HG03060 (cell line): ENCODE measurements at regions not wholly inside any gene's neighbourhood (a gene's known extent, or its start where the extent isn't known, plus 50 kb on each side); places are given as distances from the start of the nearest gene placed in this dataset.
"Not testable (repeated sequence)": the region's sequence is repeated elsewhere in the genome, so short reads cannot be mapped to it uniquely, and the experiment has no call there.

Experiments
- ATAC-seq: cut with Tn5 transposase; IDR thresholded peaks from one replicate; pipeline ENCODE4 v1.9.1; 2021; ENCODE audit warnings: low read depth, moderate number of reproducible peaks; ENCODE audit not compliant: unreplicated experiment

- ATAC-seq: no peak
These were observed 191.8 kb upstream of the CCNG1 start for GRCh38 chr5:163245584-163245983.

- no peak for ATAC-seq
These were observed 189.1 kb upstream of the CCNG1 start for GRCh38 chr5:163248333-163248732.

GRCh38 chr5:163248871-163249270, 188.5 kb upstream of the CCNG1 start:
- no peak for ATAC-seq

GRCh38 chr5:163252950-163253349, 184.4 kb upstream of the CCNG1 start:
- no peak for ATAC-seq

GRCh38 chr5:163259495-163259894, 177.9 kb upstream of the CCNG1 start:
- ATAC-seq: no peak

GRCh38 chr5:163260471-163260870, 176.9 kb upstream of the CCNG1 start:
- ATAC-seq: no peak

- ATAC-seq: no peak
These were observed 176.4 kb upstream of the CCNG1 start for GRCh38 chr5:163260961-163261360.

GRCh38 chr5:163261647-163262269, 175.6 kb upstream of the CCNG1 start:
- ATAC-seq: no peak

- ATAC-seq: not testable (repeated sequence)
These were observed 171.1 kb upstream of the CCNG1 start for GRCh38 chr5:163266249-163266648.

- no peak for ATAC-seq
These were observed 167.8 kb upstream of the CCNG1 start for GRCh38 chr5:163269624-163270023.

GRCh38 chr5:163276466-163276865, 160.9 kb upstream of the CCNG1 start:
- ATAC-seq: no peak

GRCh38 chr5:163280897-163281296, 156.5 kb upstream of the CCNG1 start:
- ATAC-seq: not testable (repeated sequence)

- ATAC-seq: no peak
These were observed 155.9 kb upstream of the CCNG1 start for GRCh38 chr5:163281512-163281911.

GRCh38 chr5:163293836-163294235, 143.6 kb upstream of the CCNG1 start:
- ATAC-seq: no peak

GRCh38 chr5:163303718-163304117, 133.7 kb upstream of the CCNG1 start:
- ATAC-seq: no peak

GRCh38 chr5:163305655-163306054, 131.7 kb upstream of the CCNG1 start:
- ATAC-seq: no peak

GRCh38 chr5:163306421-163306820, 131.0 kb upstream of the CCNG1 start:
- ATAC-seq: no peak

GRCh38 chr5:163309914-163310313, 127.5 kb upstream of the CCNG1 start:
- ATAC-seq: no peak

GRCh38 chr5:163310997-163311396, 126.4 kb upstream of the CCNG1 start:
- ATAC-seq: no peak

- no peak for ATAC-seq
These were observed 124.8 kb upstream of the CCNG1 start for GRCh38 chr5:163312598-163312997.

GRCh38 chr5:163313049-163313448, 124.3 kb upstream of the CCNG1 start:
- not testable (repeated sequence) for ATAC-seq

- ATAC-seq: not testable (repeated sequence)
These were observed 121.0 kb upstream of the CCNG1 start for GRCh38 chr5:163316374-163316773.

- no peak for ATAC-seq
These were observed 118.7 kb upstream of the CCNG1 start for GRCh38 chr5:163318707-163319106.
